ENCODE measurements at regions not wholly inside any gene's neighbourhood (a gene's known extent, or its start where the extent isn't known, plus 50 kb on each side); places are given as distances from the start of the nearest gene placed in this dataset.

DNA sequence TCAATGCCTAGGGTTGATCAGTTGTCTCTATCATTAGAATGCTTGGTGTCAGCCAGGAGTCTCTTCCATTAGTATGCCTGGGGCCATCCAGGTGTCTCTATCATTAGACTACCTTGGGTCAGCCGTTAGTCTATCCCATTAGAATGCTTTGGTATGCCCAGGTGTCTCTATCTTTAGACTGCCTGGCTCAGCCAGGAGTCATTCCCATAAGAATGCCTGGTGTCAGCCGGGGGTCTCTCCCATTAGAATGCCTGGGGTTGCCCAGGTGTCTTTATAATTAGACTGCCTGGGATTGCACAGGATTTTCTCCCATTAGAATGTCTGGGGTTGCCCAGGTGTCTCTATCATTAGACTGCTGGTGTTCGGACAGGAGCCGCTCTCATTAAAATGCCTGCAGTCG is 1442.9 kb downstream of the UQCRFS1 start:
- TF ChIP-seq YY1 (IDR thresholded peaks at IDR 0.05; ENCODE audit: low read depth) (no peak), FOXM1 (IDR thresholded peaks at IDR 0.05; ENCODE audit: borderline replicate concordance, low read depth) (no peak), CEBPB (IDR thresholded peaks at IDR 0.05) (no peak), EP300 (IDR thresholded peaks at IDR 0.05; ENCODE audit: borderline replicate concordance) (no peak), RAD21 (IDR thresholded peaks at IDR 0.05; ENCODE audit: low read depth) (no peak), TCF12 (IDR thresholded peaks at IDR 0.05; ENCODE audit: low read depth) (no peak)
- TF ChIP-seq, protein P1, sequence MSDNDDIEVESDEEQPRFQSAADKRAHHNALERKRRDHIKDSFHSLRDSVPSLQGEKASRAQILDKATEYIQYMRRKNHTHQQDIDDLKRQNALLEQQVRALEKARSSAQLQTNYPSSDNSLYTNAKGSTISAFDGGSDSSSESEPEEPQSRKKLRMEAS (IDR thresholded peaks at IDR 0.05): no peak

Data from Ishikawa (cell line).